Hepatocyte (in vitro differentiated cells): ENCODE measurements at regions not wholly inside any gene's neighbourhood (a gene's known extent, or its start where the extent isn't known, plus 50 kb on each side); places are given as distances from the start of the nearest gene placed in this dataset.
A peak's percentile ranks its signal among the peaks of the same experiment; 100 is the strongest.

Experiments used
- DNase-seq: peaks from one replicate; pipeline ENCODE4 v3.0.0-alpha.2; 2016; ENCODE audit warnings: low spot score
- H2AFZ ChIP-seq: fragments of 200-600 bp; sonication (generic); 2 replicates; pipeline ENCODE4 v1.6.0; 2016; ENCODE audit warnings: antibody characterized with exemption, mild to moderate bottlenecking
- H3K27ac ChIP-seq: fragments of 200-600 bp; sonication (generic); 2 replicates; pipeline ENCODE4 v1.5.1; 2016; ENCODE audit warnings: mild to moderate bottlenecking
- H3K27me3 ChIP-seq: fragments of 200-600 bp; sonication (generic); 2 replicates; pipeline ENCODE4 v1.6.1; 2016
- H3K36me3 ChIP-seq: fragments of 200-600 bp; sonication (generic); replicated peaks from 2 replicates; pipeline ENCODE4 v1.5.1; 2016; ENCODE audit warnings: low read depth; ENCODE audit not compliant: insufficient read depth
- H3K4me1 ChIP-seq: fragments of 200-600 bp; sonication (generic); 2 replicates; pipeline ENCODE4 v1.5.1; 2016; ENCODE audit warnings: mild to moderate bottlenecking, moderate library complexity; ENCODE audit not compliant: insufficient read depth
- H3K4me2 ChIP-seq: fragments of 200-600 bp; sonication (generic); 2 replicates; pipeline ENCODE4 v1.6.0; 2016
- H3K4me3 ChIP-seq: fragments of 200-600 bp; sonication (generic); 2 replicates; pipeline ENCODE4 v1.5.1; 2016; ENCODE audit warnings: mild to moderate bottlenecking
- H3K79me2 ChIP-seq: fragments of 200-600 bp; sonication (generic); 2 replicates; pipeline ENCODE4 v1.6.0; 2017; ENCODE audit warnings: mild to moderate bottlenecking
- H3K9me2 ChIP-seq: fragments of 200-600 bp; sonication (generic); replicated peaks from 2 replicates; pipeline ENCODE4 v1.6.0; 2017; ENCODE audit warnings: mild to moderate bottlenecking; ENCODE audit not compliant: insufficient read depth
- H3K9me3 ChIP-seq: fragments of 200-600 bp; sonication (generic); 2 replicates; pipeline ENCODE4 v1.5.1; 2016; ENCODE audit warnings: low read depth, mild to moderate bottlenecking
- H4K20me1 ChIP-seq: fragments of 200-600 bp; sonication (generic); 2 replicates; pipeline ENCODE4 v1.6.0; 2016; ENCODE audit warnings: mild to moderate bottlenecking; ENCODE audit not compliant: insufficient read depth, poor library complexity, severe bottlenecking
- CTCF ChIP-seq: fragments of 200-600 bp; sonication (generic); IDR thresholded peaks from 2 replicates; pipeline ENCODE4 v1.5.1; 2016; ENCODE audit warnings: antibody characterized with exemption, mild to moderate bottlenecking; ENCODE audit not compliant: poor library complexity
- EZH2 ChIP-seq: fragments of 200-600 bp; sonication (generic); IDR thresholded peaks from 2 replicates; pipeline ENCODE4 v1.6.1; 2016; ENCODE audit warnings: antibody characterized with exemption, mild to moderate bottlenecking, borderline replicate concordance
- EZH2phosphoT487 ChIP-seq: fragments of 200-600 bp; sonication (generic); IDR thresholded peaks from one replicate; pipeline ENCODE4 v1.6.1; 2018; ENCODE audit warnings: antibody characterized with exemption, mild to moderate bottlenecking, low read depth, moderate library complexity; ENCODE audit not compliant: unreplicated experiment, severe bottlenecking
- WGBS: methylation state at CpG from one replicate; pipeline ENCODE4 v1.1.6; 2016; ENCODE audit warnings: low lambda C conversion rate; ENCODE audit errors: missing lambda C conversion rate; 5-methylcytosine and 5-hydroxymethylcytosine counted together

DNA sequence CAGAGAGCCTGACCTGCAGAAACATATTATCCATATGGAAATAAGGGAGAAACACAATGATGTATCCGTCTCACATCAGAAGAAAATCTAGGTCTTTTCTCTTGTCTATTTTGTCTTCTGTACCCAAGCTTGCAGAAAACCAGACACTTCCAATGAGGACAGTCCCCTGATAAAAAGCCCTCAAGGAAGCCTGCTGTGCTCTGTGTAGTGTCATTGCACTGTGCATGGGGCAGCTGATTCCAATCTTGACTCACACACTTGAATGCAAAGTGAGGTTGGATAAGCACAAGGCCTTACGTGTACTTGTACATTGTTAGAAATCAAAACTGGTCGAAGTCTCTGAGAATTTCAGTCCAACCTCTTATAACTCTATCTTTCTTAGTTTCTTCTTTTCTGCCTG, 256.6 kb upstream of the MYOCD start:
- no peaks in the 10 kb centered on the region for H3K79me2 ChIP-seq
- 72% methylated on average over 3 of the region's 3 CpGs for WGBS
- H3K9me2 ChIP-seq = no peaks in the 10 kb centered on the region
- no peak overlapping the region for H2AFZ ChIP-seq
- TF ChIP-seq CTCF (no peak), EZH2phosphoT487 (no peak), EZH2 (no peak)
- H3K9me3 ChIP-seq = no peaks in the 10 kb centered on the region
- H3K4me1 ChIP-seq = peaks cover 18% of the 10 kb centered on the region
- H3K27ac ChIP-seq = no peak overlapping the region
- no peaks in the 10 kb centered on the region for H3K36me3 ChIP-seq
- H3K4me2 ChIP-seq = no peak overlapping the region
- no peaks in the 10 kb centered on the region for H3K27me3 ChIP-seq
- DNase-seq = no peak
- H4K20me1 ChIP-seq = no peaks in the 10 kb centered on the region
- H3K4me3 ChIP-seq = no peak overlapping the region

DNA sequence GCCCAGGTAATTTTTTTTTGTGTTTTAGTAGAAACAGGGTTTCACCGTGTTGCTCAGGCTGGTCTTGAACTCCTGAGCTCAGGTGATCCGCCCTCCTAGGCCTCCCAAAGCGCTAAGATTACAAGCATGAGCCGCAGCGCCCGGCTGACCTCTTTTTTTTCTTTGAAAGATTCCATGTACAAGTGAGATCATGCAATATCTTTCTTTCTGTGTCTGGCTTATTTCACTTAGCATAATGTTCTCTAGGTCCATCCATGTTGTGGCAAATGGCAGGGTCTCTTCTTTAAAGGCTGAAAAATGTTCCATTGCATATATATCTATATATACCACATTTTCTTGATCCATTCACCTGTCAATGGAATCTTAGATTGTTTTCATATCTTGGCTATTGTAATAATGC, 255.0 kb upstream of the MYOCD start:
- no peaks in the 10 kb centered on the region for H4K20me1 ChIP-seq
- no peak for DNase-seq
- no peaks in the 10 kb centered on the region for H3K36me3 ChIP-seq
- 81% methylated on average over 6 of the region's 6 CpGs for WGBS
- H3K27me3 ChIP-seq = no peaks in the 10 kb centered on the region
- no peak overlapping the region for H2AFZ ChIP-seq
- H3K9me3 ChIP-seq = no peaks in the 10 kb centered on the region
- no peak overlapping the region for H3K4me3 ChIP-seq
- TF ChIP-seq EZH2 = no peak
- no peak for TF ChIP-seq EZH2phosphoT487
- no peak for TF ChIP-seq CTCF
- H3K9me2 ChIP-seq = no peaks in the 10 kb centered on the region
- peaks cover 18% of the 10 kb centered on the region for H3K4me1 ChIP-seq
- no peak overlapping the region for H3K4me2 ChIP-seq
- no peaks in the 10 kb centered on the region for H3K79me2 ChIP-seq
- H3K27ac ChIP-seq = no peak overlapping the region

DNA sequence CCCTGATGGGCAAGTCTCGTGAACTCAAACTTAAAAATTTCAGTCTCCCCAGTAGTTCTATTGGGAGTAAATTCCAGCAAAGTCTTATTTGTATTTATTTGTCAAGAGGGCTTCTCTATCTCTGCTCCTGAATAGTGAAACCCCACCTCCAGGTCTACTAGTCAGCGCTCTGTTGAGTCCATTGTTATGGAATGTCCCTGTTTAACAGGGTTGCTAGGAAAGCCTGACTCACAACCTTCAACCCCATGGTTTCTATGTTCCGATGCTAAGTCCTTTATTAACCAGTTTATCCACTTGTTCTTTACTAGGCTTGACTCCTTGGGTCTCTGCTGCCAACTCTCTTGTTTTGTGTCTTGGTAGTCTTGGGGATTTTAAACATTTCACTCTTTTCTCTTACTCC, 250.7 kb upstream of the MYOCD start:
- H3K79me2 ChIP-seq = no peaks in the 10 kb centered on the region
- 54% methylated on average over 3 of the region's 3 CpGs for WGBS
- no peaks in the 10 kb centered on the region for H3K4me1 ChIP-seq
- no peak overlapping the region for H2AFZ ChIP-seq
- TF ChIP-seq EZH2 (no peak), CTCF (no peak), EZH2phosphoT487 (no peak)
- H3K27ac ChIP-seq = no peak overlapping the region
- peak; percentile 46 for DNase-seq
- H4K20me1 ChIP-seq = no peaks in the 10 kb centered on the region
- no peak overlapping the region for H3K4me2 ChIP-seq
- no peaks in the 10 kb centered on the region for H3K27me3 ChIP-seq
- H3K36me3 ChIP-seq = no peaks in the 10 kb centered on the region
- H3K4me3 ChIP-seq = no peak overlapping the region
- H3K9me3 ChIP-seq = no peaks in the 10 kb centered on the region
- no peaks in the 10 kb centered on the region for H3K9me2 ChIP-seq

GRCh38 chr17:12421077-12421476, 244.6 kb upstream of the MYOCD start:
- no peaks in the 10 kb centered on the region for H3K79me2 ChIP-seq
- WGBS = 71% methylated on average over 5 of the region's 5 CpGs
- H3K9me2 ChIP-seq = no peaks in the 10 kb centered on the region
- H3K4me1 ChIP-seq = peaks cover 9% of the 10 kb centered on the region
- peak overlapping the region; percentile 43 for H3K27ac ChIP-seq
- no peaks in the 10 kb centered on the region for H4K20me1 ChIP-seq
- H3K9me3 ChIP-seq = no peaks in the 10 kb centered on the region
- no peak overlapping the region for H3K4me2 ChIP-seq
- H2AFZ ChIP-seq = no peak overlapping the region
- H3K4me3 ChIP-seq = no peak overlapping the region
- no peaks in the 10 kb centered on the region for H3K36me3 ChIP-seq
- H3K27me3 ChIP-seq = no peaks in the 10 kb centered on the region
- no peak for DNase-seq
- TF ChIP-seq CTCF = no peak
- no peak for TF ChIP-seq EZH2
- no peak for TF ChIP-seq EZH2phosphoT487
